ENCODE measurements at regions not wholly inside any gene's neighbourhood (a gene's known extent, or its start where the extent isn't known, plus 50 kb on each side); places are given as distances from the start of the nearest gene placed in this dataset.

- TF ChIP-seq, protein P1, sequence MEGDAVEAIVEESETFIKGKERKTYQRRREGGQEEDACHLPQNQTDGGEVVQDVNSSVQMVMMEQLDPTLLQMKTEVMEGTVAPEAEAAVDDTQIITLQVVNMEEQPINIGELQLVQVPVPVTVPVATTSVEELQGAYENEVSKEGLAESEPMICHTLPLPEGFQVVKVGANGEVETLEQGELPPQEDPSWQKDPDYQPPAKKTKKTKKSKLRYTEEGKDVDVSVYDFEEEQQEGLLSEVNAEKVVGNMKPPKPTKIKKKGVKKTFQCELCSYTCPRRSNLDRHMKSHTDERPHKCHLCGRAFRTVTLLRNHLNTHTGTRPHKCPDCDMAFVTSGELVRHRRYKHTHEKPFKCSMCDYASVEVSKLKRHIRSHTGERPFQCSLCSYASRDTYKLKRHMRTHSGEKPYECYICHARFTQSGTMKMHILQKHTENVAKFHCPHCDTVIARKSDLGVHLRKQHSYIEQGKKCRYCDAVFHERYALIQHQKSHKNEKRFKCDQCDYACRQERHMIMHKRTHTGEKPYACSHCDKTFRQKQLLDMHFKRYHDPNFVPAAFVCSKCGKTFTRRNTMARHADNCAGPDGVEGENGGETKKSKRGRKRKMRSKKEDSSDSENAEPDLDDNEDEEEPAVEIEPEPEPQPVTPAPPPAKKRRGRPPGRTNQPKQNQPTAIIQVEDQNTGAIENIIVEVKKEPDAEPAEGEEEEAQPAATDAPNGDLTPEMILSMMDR (IDR thresholded peaks at IDR 0.05): no peak
- TF ChIP-seq POLR2AphosphoS5 (IDR thresholded peaks at IDR 0.05; ENCODE audit: insufficient read depth in 1 of 2, low read depth in 1 of 2): no peak
These were observed 477.7 kb downstream of the TFAP2A start for GRCh38 chr6:9937031-9937763.

All from vagina (tissue), 2 donors.